ENCODE measurements at regions not wholly inside any gene's neighbourhood (a gene's known extent, or its start where the extent isn't known, plus 50 kb on each side); places are given as distances from the start of the nearest gene placed in this dataset.

- Mint-ChIP-seq H3K27me3 (ENCODE audit: low read depth) (peaks cover 11% of the 10 kb centered on the region), H3K36me3 (ENCODE audit: insufficient read depth in 1 of 3, low read depth in 3 of 3) (no peaks in the 10 kb centered on the region), H3K9me3 (no peaks in the 10 kb centered on the region), H3K27ac (no peak overlapping the region), H3K4me1 (no peaks in the 10 kb centered on the region; a peak in 3 of 4 replicates), H3K4me3 (no peak overlapping the region)
- H3K79me2 ChIP-seq (ENCODE audit: insufficient read depth, low read length), result no peaks in the 10 kb centered on the region
- no peak overlapping the region for H3K9ac ChIP-seq (ENCODE audit: extremely low read depth, insufficient read length, low read length)
- no CpG with 5 or more reads among the region's 4 CpGs for WGBS (ENCODE audit: extremely low coverage, insufficient read length, low lambda C conversion rate)
- TF ChIP-seq CTCF (conservative IDR thresholded peaks at IDR 0.05), result no peak
- H4K20me1 ChIP-seq (ENCODE audit: control insufficient read depth, insufficient read depth, insufficient read length), result no peaks in the 10 kb centered on the region
- no peak overlapping the region for H3K4me2 ChIP-seq (ENCODE audit: insufficient read depth, insufficient read length, low read length)
- H3K23me2 ChIP-seq (ENCODE audit: insufficient read length, low read depth, low read length, poor library complexity, severe bottlenecking), result no peaks in the 10 kb centered on the region
- no peak overlapping the region for H2BK120ac ChIP-seq (ENCODE audit: low read depth, low read length, poor library complexity, severe bottlenecking)
- H3K14ac ChIP-seq (ENCODE audit: insufficient read depth, low read length), result no peak overlapping the region
- no peak overlapping the region for H3K56ac ChIP-seq (ENCODE audit: insufficient read length, low read depth, low read length)
- H3K4ac ChIP-seq (ENCODE audit: low read depth, low read length), result no peak overlapping the region
- no peak overlapping the region for H2BK12ac ChIP-seq (ENCODE audit: insufficient read length, low read depth, low read length)
- no peak overlapping the region for H2AK5ac ChIP-seq (ENCODE audit: insufficient read length, low read length)
- no peak overlapping the region for H2AFZ ChIP-seq (ENCODE audit: low read length)
- H3K23ac ChIP-seq (ENCODE audit: insufficient read length, low read depth, low read length), result no peak overlapping the region
- H3K79me1 ChIP-seq (ENCODE audit: insufficient read depth, low read depth, low read length, poor library complexity, severe bottlenecking), result no peaks in the 10 kb centered on the region
- H3T11ph ChIP-seq (ENCODE audit: low read length), result no peak overlapping the region
- H3K27me3 ChIP-seq (ENCODE audit: insufficient read depth, low read length), result no peaks in the 10 kb centered on the region
- H3K27ac ChIP-seq (ENCODE audit: insufficient read length, low read depth, low read length), result no peak overlapping the region
- no peaks in the 10 kb centered on the region for H3K9me3 ChIP-seq (ENCODE audit: control insufficient read depth, low read depth, low read length)
- H2BK20ac ChIP-seq (ENCODE audit: low read depth, low read length, poor library complexity, severe bottlenecking), result no peak overlapping the region
- H2BK5ac ChIP-seq (ENCODE audit: insufficient read length, low read length), result no peak overlapping the region
- H2BK15ac ChIP-seq (ENCODE audit: low read depth, low read length), result no peak overlapping the region
- no peak overlapping the region for H4K8ac ChIP-seq (replicated peaks; ENCODE audit: insufficient read length, low read depth, low read length)
- no peaks in the 10 kb centered on the region for H3K4me1 ChIP-seq (ENCODE audit: insufficient read depth, low read length)
- no peak for DNase-seq
- no peak overlapping the region for H4K91ac ChIP-seq (ENCODE audit: insufficient read length, low read depth, low read length)
- no peak overlapping the region for H3K18ac ChIP-seq (ENCODE audit: insufficient read length, low read depth, low read length)
- H4K5ac ChIP-seq (ENCODE audit: insufficient read length, low read depth, low read length), result no peak overlapping the region
Observed at GRCh38 chr3:150061288-150062024, 90.8 kb upstream of the PFN2 start.
